ENCODE measurements at regions not wholly inside any gene's neighbourhood (a gene's known extent, or its start where the extent isn't known, plus 50 kb on each side); places are given as distances from the start of the nearest gene placed in this dataset.

- H3K4me3 ChIP-seq (replicated peaks; ENCODE audit: low read depth, low read length): no peak overlapping the region
- no peak for TF ChIP-seq CTCF (IDR thresholded peaks at IDR 0.05; ENCODE audit: low read depth, low read length, missing control alignments)
- no peak for DNase-seq (ENCODE audit: extremely low read depth, low read depth)
Measured at GRCh38 chr10:62467527-62467926, 93.4 kb downstream of the ZNF365 start.

- DNase-seq (ENCODE audit: extremely low read depth, low read depth): no peak
- TF ChIP-seq CTCF (IDR thresholded peaks at IDR 0.05; ENCODE audit: low read depth, low read length, missing control alignments): no peak
- no peak overlapping the region for H3K4me3 ChIP-seq (replicated peaks; ENCODE audit: low read depth, low read length)
Measured at GRCh38 chr10:62471711-62472110, 97.5 kb downstream of the ZNF365 start.

GRCh38 chr10:62473241-62473640 is 99.1 kb downstream of the ZNF365 start:
- no peak for TF ChIP-seq CTCF (IDR thresholded peaks at IDR 0.05; ENCODE audit: low read depth, low read length, missing control alignments)
- H3K4me3 ChIP-seq (replicated peaks; ENCODE audit: low read depth, low read length): no peak overlapping the region
- no peak for DNase-seq (ENCODE audit: extremely low read depth, low read depth)

GRCh38 chr10:62475551-62475950 is 101.4 kb downstream of the ZNF365 start:
- H3K4me3 ChIP-seq (replicated peaks; ENCODE audit: low read depth, low read length): no peak overlapping the region
- no peak for DNase-seq (ENCODE audit: extremely low read depth, low read depth)
- no peak for TF ChIP-seq CTCF (IDR thresholded peaks at IDR 0.05; ENCODE audit: low read depth, low read length, missing control alignments)

- no peak for DNase-seq (ENCODE audit: extremely low read depth, low read depth)
- TF ChIP-seq CTCF (IDR thresholded peaks at IDR 0.05; ENCODE audit: low read depth, low read length, missing control alignments): no peak
- H3K4me3 ChIP-seq (replicated peaks; ENCODE audit: low read depth, low read length): no peak overlapping the region
Measured at GRCh38 chr10:62479523-62479922, 105.4 kb downstream of the ZNF365 start.

- TF ChIP-seq CTCF (IDR thresholded peaks at IDR 0.05; ENCODE audit: low read depth, low read length, missing control alignments): no peak
- no peak for DNase-seq (ENCODE audit: extremely low read depth, low read depth)
- no peak overlapping the region for H3K4me3 ChIP-seq (replicated peaks; ENCODE audit: low read depth, low read length)
Measured at GRCh38 chr10:62480196-62480595, 106.0 kb downstream of the ZNF365 start.

- no peak for DNase-seq (ENCODE audit: extremely low read depth, low read depth)
- no peak overlapping the region for H3K4me3 ChIP-seq (replicated peaks; ENCODE audit: low read depth, low read length)
- no peak for TF ChIP-seq CTCF (IDR thresholded peaks at IDR 0.05; ENCODE audit: low read depth, low read length, missing control alignments)
Measured at GRCh38 chr10:62482581-62482980, 108.4 kb downstream of the ZNF365 start.

Measured in HFF-Myc (cell line).